Neural cell (in vitro differentiated cells): ENCODE measurements at regions not wholly inside any gene's neighbourhood (a gene's known extent, or its start where the extent isn't known, plus 50 kb on each side); places are given as distances from the start of the nearest gene placed in this dataset.

Experiments used
- CTCF ChIP-seq: fragments of 450-650 bp; IDR thresholded peaks from 2 replicates; pipeline ENCODE4 v1.5.1; 2014; ENCODE audit warnings: antibody characterized with exemption, mild to moderate bottlenecking, moderate library complexity; ENCODE audit not compliant: poor library complexity, severe bottlenecking
- EZH2 ChIP-seq: fragments of 200-600, 300-800 bp; shearing (Covaris generic), sonication (generic); IDR thresholded peaks from 2 replicates; pipeline ENCODE4 v1.6.1; 2014; ENCODE audit warnings: antibody characterized with exemption, low read length, borderline replicate concordance, mild to moderate bottlenecking; ENCODE audit not compliant: insufficient read depth, poor library complexity, severe bottlenecking
- POLR2AphosphoS5 ChIP-seq: IDR thresholded peaks from 2 replicates; pipeline ENCODE4 v1.6.1; 2012
- TAF1 ChIP-seq: IDR thresholded peaks from 2 replicates; pipeline ENCODE4 v1.6.1; 2012; ENCODE audit warnings: low read depth
- TF ChIP-seq, protein P1 (sequence below): IDR thresholded peaks from 2 replicates; pipeline ENCODE4 v1.6.1; 2012; ENCODE audit warnings: borderline replicate concordance

DNA sequence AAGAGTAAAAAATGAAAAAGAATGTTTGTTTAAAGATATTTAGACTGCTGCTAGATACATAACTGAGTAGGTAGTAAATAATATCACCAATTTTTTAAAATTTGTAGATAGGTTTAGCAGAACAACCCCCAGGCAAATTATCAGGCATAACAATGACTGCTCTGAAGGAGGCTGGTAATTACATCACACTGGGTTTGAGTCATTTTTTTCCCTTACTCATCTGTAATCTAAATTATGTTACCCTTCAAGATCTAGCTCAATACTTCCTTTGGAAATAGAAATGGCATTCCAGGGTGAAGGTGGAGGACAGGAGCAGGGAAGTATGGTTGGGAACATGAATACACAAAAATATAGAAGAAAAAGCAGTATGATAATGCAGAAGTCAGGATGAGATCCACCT, 431.6 kb upstream of the MAOA start:
- TF ChIP-seq CTCF (no peak), EZH2 (no peak), POLR2AphosphoS5 (no peak), TAF1 (no peak)
- TF ChIP-seq, protein P1, sequence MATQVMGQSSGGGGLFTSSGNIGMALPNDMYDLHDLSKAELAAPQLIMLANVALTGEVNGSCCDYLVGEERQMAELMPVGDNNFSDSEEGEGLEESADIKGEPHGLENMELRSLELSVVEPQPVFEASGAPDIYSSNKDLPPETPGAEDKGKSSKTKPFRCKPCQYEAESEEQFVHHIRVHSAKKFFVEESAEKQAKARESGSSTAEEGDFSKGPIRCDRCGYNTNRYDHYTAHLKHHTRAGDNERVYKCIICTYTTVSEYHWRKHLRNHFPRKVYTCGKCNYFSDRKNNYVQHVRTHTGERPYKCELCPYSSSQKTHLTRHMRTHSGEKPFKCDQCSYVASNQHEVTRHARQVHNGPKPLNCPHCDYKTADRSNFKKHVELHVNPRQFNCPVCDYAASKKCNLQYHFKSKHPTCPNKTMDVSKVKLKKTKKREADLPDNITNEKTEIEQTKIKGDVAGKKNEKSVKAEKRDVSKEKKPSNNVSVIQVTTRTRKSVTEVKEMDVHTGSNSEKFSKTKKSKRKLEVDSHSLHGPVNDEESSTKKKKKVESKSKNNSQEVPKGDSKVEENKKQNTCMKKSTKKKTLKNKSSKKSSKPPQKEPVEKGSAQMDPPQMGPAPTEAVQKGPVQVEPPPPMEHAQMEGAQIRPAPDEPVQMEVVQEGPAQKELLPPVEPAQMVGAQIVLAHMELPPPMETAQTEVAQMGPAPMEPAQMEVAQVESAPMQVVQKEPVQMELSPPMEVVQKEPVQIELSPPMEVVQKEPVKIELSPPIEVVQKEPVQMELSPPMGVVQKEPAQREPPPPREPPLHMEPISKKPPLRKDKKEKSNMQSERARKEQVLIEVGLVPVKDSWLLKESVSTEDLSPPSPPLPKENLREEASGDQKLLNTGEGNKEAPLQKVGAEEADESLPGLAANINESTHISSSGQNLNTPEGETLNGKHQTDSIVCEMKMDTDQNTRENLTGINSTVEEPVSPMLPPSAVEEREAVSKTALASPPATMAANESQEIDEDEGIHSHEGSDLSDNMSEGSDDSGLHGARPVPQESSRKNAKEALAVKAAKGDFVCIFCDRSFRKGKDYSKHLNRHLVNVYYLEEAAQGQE: no peak
